Mucosa of descending colon (tissue), 3 donors: ENCODE measurements at regions not wholly inside any gene's neighbourhood (a gene's known extent, or its start where the extent isn't known, plus 50 kb on each side); places are given as distances from the start of the nearest gene placed in this dataset.

Experiments
- ATAC-seq: fragments of 200-7000 bp; cut with Tn5 transposase; one replicate; pipeline ENCODE4 v1.9.1; 2020; ENCODE audit warnings: mild to moderate bottlenecking, moderate library complexity
- DNase-seq, 3 donors: peaks; one replicate each; pipeline ENCODE4 v3.0.0-alpha.2; 2020
- H3K36me3 ChIP-seq: fragments of 200-600 bp; one replicate; pipeline ENCODE4 v1.8.0; 2021; ENCODE audit warnings: low read depth, mild to moderate bottlenecking
- H3K4me1 ChIP-seq: fragments of 200-600 bp; one replicate; pipeline ENCODE4 v1.8.0; 2021; ENCODE audit warnings: low read depth, mild to moderate bottlenecking
- H3K4me3 ChIP-seq: fragments of 200-600 bp; one replicate; pipeline ENCODE4 v1.8.0; 2021; ENCODE audit warnings: mild to moderate bottlenecking
- H3K9me3 ChIP-seq: fragments of 200-600 bp; one replicate; pipeline ENCODE4 v1.8.0; 2021; ENCODE audit warnings: mild to moderate bottlenecking
- CTCF ChIP-seq: fragments of 200-600 bp; IDR thresholded peaks from one replicate; pipeline ENCODE4 v1.8.0; 2022; ENCODE audit warnings: antibody characterized with exemption, mild to moderate bottlenecking
- intact Hi-C, 2 donors: fragments of 100-400 bp; cut with DNase I in 1 of 2; cut with micrococcal nuclease in 1 of 2; formaldehyde crosslinking; loops; one replicate each; pipeline versions ENCODE4 v1.11.0 to v1.11.1; 2022; cut with DNase I, micrococcal nuclease
- donor health status: DM: no; HTN: no; CAD: no; lungs with moderate emphysema.
- donor health status: DM: no; HTN: no; CAD: no.
- donor health status: DM: no; HTN: yes; CAD: no.

- no peak for TF ChIP-seq CTCF
- Histone ChIP-seq H3K4me1 (no peaks in the 10 kb centered on the region), H3K9me3 (no peaks in the 10 kb centered on the region), H3K4me3 (no peak overlapping the region), H3K36me3 (no peaks in the 10 kb centered on the region)
- intact Hi-C loops: no loop called here
- ATAC-seq (no peak), DNase-seq (no peak)
Measured at GRCh38 chr3:31240466-31240865, 292.3 kb upstream of the STT3B start.

GRCh38 chr3:31240874-31241273, 291.9 kb upstream of the STT3B start:
- intact Hi-C loops: no loop called here
- ATAC-seq: no peak
- no peak for TF ChIP-seq CTCF
- DNase-seq: no peak
- Histone ChIP-seq H3K4me1 (no peaks in the 10 kb centered on the region), H3K9me3 (no peaks in the 10 kb centered on the region), H3K36me3 (no peaks in the 10 kb centered on the region), H3K4me3 (no peak overlapping the region)

- H3K4me3 ChIP-seq: no peak overlapping the region
- no peaks in the 10 kb centered on the region for H3K9me3 ChIP-seq
- no peaks in the 10 kb centered on the region for H3K36me3 ChIP-seq
- no peak for ATAC-seq
- no peak for TF ChIP-seq CTCF
- intact Hi-C loops: no loop called here
- no peak for DNase-seq
- no peaks in the 10 kb centered on the region for H3K4me1 ChIP-seq
Measured at GRCh38 chr3:31241533-31241932, 291.2 kb upstream of the STT3B start.

- intact Hi-C loops: no loop called here
- Histone ChIP-seq H3K9me3 (no peaks in the 10 kb centered on the region), H3K36me3 (no peaks in the 10 kb centered on the region), H3K4me1 (no peaks in the 10 kb centered on the region), H3K4me3 (no peak overlapping the region)
- ATAC-seq (no peak), DNase-seq (no peak)
- TF ChIP-seq CTCF: no peak
Measured at GRCh38 chr3:31242026-31242960, 290.4 kb upstream of the STT3B start.

- intact Hi-C loops: no loop called here
- no peaks in the 10 kb centered on the region for H3K36me3 ChIP-seq
- H3K4me3 ChIP-seq: no peak overlapping the region
- no peaks in the 10 kb centered on the region for H3K4me1 ChIP-seq
- TF ChIP-seq CTCF: no peak
- H3K9me3 ChIP-seq: no peaks in the 10 kb centered on the region
- DNase-seq (no peak), ATAC-seq (no peak)
Measured at GRCh38 chr3:31244929-31245817, 287.6 kb upstream of the STT3B start.
